AML-193 (cell line): ENCODE measurements at regions not wholly inside any gene's neighbourhood (a gene's known extent, or its start where the extent isn't known, plus 50 kb on each side); places are given as distances from the start of the nearest gene placed in this dataset.

ENCODE experiments used
- DNase-seq, 2 experiments: peaks; one replicate each; lab custom pipeline; 2025; lab: John Stamatoyannopoulos, UW

DNA sequence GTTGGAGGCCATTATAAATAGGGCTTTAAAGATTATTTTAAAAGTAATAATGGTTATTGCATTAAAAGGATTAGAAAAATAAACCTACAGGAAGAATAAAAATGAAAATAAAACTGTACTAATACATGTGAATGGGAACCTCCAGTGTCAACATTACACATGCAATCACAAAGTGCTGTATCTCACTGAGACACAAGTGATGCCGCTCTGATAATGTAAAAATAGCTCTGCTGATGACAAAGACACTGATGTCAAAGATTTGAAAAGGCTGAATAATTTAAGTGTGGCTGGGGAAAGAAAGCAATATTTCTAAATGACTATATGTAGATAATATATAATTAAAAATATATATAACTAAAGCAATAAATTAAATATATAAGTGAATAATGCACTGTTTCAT, 129.1 kb upstream of the RAP2B start:
- DNase-seq = no peak

DNA sequence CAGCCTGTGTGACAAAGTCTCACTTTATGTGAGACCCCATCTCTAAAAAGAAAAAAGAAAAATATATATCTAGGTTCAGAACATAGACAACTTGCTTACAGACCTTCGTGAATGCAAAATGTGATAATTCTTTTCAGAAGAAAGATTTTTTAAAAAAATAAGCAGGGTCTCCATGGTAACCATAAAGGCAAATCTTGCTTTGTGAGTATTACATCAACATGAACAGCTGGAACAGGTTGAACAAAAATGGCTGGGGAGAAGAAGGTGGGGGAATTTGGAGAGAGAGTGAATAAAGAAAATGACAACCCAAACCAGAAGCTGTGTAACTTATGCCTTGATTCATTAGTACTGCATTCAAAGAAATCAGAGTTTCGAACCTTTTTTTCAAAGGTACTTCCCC, 125.2 kb upstream of the RAP2B start:
- DNase-seq = no peak

DNA sequence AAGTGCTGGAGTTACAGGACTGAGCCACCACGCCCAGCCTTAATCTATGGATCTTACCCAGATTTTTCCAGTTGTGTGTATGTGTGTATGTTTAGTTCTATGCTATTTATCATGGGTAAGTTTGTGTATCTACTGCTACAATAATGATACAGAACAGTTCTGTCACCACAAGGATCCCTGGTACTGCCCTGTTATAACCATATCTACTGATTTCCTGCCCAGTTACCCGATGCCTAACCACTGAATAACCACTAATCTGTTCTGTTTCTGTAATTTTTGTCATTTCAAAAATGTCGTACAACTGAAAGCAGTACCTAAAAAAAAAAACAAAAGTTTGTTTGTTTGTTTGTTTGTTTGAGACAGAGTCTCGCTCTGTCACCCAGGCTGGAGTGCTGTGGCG, 123.7 kb upstream of the RAP2B start:
- DNase-seq = no peak

DNA sequence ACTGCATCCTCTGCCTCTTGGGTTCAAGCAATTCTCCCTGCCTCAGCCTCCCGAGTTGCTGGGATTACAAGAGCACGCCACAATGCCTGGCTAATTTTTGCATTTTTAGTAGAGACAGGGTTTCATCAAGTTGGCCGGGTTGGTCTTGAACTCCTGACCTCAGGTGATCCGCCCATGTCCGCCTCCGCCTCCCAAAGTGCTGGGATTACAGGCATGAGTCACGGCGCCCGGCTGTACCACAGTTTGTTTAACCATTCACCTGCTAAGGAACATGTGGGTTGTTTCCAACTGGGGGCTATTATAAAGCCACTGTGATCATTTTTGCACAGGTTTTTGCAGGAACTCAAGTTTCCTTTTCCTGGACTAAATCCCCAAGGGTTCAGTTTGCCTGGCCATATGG, 123.2 kb upstream of the RAP2B start:
- no peak for DNase-seq

DNA sequence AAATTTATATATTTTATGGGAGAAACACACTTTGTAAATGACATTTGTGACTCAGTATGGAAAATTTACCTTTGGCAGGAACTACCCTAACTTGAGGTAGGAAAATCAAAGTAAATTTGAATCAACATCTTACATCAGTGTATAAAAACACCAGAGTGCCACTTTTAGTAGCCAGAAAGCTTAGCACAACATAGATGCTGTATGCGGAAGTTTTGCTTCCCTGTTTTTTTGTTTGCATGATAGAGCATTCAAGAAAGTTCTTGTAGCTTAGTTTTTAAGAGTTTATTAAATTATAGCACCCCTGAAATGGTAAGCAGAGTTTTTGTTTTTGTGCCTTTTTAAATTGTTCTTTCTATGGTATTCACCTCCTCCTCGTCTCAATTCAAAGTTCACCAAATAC, 120.8 kb upstream of the RAP2B start:
- no peak for DNase-seq

DNA sequence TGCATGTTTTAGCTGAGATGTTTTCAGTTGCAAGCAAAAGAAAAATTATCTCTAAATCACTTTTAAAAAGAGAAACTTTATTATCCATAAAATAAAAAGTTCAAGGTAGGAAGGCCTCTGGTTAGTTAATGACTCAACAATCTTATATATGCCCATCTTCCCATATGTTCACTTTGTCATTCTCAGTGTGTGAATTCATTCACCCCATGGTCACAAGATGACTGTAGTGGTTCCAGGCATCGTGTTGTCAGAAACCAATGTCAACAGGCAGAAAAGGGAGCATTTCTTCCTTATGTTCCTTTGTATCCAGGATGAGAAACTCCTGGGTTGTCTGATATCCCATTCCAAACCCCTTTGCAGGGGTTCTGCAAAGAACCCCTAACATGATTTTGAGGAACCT, 119.9 kb upstream of the RAP2B start:
- no peak for DNase-seq

DNA sequence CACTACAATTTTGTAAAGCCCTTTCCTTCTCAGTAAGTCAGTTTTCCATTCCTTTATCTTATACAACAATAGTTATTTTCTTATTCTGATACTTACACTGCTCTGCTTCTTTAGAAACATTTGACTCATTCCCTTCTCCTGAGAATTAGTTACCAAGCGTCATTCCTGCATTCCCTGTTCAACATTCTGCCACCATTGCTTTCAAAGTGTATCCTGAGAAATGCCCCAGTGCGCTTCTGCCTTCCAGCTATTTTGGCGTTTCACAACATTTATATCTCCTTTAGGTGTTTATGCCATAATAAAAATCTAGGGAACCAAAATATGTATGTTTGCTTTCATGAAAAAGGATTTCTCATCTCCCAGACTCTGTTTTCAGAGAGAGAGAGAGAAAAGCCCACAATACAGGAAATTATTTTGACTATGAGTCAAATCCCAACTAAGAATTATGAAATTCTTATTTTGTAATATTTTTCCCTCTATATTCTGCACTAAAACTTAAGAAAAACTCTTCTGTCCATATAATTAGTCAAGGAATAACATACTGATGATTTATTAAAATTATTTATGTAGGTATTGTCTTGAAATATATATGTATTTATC, 118.2 kb upstream of the RAP2B start:
- peak; percentile 35 to 48 for DNase-seq

DNA sequence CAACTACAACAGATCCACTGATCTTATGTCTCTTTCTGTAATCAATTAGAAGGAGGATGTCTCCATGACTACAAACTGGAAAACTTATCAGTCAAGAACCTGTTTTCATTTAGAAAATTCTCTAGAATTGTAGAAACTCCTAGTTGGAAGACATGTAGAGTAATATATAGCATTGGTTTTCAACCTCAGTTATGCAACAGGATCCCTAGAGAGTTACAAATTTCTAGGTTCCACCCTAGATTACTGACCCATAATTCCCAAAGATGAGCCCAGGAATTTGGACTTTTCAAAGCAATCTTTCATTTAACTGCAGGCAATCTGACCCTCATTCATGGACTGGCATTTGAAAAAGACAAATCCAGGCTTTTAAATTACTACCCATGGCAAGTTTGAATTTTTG, 116.9 kb upstream of the RAP2B start:
- DNase-seq = no peak

DNA sequence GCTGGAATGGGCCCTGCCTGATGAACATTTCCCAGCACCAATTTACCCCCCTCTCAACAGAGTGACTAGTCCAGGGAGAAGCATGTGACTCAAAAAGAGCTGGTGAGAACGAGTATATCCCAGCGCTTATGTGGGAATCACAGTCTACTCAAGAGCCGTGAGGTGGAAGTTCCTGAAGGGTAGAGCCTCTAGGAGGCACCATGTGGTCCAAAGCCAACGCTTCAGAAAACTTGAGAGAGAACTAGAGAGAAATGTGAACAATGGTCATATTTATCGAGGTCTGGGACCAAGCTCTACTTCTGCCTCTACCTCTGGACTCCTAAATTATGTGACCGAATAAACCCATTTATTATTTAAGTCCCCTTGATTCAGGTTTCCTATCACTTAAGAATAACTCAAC, 111.0 kb upstream of the RAP2B start:
- DNase-seq = no peak

DNA sequence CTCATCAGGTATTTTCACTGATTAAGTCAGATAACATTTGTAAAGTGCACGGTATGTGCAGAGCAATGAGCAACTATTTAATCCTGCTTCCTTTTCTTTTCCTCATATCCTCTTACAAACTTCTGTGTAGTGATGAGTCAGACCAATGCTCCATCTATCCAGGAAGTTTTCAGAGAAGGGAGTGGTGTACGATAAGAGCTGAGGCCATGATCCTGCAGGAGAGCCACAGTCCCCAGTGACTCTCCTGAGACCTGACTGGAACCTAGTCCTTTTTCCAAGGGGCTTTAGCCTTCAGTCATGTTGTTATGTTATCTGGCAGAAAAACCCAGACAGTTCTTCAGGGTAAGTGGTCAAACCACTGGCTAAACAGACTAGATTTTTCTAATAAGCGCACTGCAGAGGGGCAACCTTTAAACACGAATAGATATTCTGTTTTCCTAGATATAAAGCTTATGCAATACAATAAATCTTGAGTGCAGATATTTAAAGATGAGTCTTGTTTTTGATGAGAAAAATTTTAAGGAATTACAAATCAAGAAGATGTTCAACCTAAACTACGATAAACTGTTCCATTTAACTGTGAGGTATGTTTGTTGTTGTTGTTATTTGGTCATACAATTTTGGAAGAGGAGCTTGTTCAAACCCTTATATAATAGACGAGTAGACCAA, 110.5 kb upstream of the RAP2B start:
- no peak for DNase-seq

DNA sequence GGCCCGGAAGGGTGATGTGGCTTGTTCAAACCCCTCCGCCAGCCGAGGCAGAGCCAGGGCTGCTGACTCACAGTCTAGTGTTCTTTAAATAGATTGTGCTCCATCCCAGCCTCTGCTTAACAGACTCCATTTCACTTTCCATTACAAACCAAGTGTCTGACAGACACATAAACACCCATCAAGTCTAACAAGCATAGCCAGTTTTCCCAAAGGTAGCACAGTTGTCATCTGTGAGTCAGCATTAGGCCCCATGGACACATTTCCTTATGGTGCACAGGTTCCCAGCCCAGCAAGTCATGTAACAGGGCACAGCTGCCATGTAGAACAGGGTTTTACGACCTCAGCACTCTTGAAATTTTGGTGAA, 109.9 kb upstream of the RAP2B start:
- DNase-seq = no peak

DNA sequence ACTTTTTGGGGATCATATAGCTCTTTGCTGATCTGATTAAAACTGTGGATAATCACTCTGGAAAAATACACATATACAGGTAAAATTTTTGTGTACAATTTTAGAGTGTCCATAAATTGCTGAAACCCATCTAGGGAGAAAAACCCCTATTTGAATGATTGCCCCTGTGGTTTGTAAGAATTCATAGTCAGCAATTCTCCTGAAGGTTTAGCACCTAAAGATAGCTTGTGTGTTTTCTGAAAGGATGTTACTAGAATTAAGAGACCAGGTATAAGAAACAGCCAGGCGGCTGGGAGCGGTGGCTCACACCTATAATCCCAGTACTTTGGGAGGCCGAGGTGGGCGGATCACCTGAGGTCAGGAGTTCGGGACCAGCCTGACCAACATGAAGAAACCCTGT, 106.8 kb upstream of the RAP2B start:
- DNase-seq = no peak

DNA sequence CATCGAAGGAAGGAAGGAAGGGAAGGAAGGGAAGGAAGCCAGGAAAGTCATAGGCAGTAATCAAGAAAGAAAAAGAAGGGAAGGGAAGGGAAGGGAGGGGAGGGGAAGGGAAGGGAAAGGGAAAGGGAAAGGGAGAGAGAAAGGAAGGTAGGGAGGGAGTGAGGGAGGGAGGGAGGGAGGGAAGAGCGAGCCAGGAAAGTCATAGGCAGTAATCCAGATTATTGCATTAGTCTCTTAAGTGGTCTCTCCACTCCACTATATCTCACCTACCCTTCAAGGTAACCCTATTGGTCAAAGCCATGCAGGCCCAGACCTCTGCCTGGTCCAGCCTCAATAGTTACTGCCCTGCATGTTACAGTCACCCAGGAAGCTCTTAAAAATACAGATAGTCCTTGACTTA, 106.2 kb upstream of the RAP2B start:
- DNase-seq = no peak

DNA sequence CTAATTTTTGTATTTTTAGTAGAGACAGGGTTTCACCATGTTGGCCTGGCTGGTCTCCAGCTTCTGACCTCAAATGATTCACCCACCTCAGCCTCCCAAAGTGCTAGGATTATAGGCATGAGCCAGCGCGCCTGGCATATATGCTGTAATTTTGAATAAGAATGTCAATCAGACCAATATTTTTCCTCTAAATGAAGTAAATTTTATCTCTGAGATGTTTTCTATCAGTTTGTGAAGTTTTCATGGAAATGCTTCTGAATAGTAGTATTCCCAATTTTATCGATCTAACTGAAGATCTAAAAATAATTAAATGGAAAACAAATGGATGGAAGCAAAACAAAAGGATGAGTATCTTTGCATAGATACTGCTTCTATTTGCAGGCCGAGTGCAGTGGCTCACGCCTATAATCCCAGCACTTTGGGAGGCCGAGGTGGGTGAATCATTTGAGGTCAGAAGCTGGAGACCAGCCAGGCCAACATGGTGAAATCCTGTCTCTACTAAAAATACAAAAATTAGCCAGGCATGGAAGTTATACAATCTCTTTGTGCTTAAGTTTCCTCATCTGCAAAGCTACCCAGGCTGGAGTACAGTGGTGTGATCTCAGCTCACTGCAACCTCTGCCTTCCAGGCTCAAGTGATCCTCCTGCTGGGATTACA, 103.9 kb upstream of the RAP2B start:
- peak; percentile 67 to 68 for DNase-seq

DNA sequence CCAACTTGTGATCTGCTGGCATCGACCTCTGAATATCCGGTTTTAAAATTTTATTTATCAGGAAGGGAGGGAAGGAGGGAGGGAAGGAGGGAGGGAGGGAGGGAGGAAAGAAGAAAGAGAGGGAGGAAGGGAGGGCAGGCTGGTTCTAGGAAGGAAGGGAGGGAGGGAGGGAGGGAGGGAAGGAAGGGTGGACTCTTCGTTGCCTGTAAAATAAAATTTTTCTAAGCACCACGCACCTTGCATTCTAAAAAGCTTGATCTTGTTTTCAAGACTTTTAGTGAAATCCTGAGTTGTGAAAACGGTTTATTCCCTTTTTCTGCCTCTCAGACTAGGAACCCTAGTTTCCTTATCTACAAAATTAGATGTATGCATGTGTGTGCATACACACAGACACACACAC, 101.7 kb upstream of the RAP2B start:
- no peak for DNase-seq

DNA sequence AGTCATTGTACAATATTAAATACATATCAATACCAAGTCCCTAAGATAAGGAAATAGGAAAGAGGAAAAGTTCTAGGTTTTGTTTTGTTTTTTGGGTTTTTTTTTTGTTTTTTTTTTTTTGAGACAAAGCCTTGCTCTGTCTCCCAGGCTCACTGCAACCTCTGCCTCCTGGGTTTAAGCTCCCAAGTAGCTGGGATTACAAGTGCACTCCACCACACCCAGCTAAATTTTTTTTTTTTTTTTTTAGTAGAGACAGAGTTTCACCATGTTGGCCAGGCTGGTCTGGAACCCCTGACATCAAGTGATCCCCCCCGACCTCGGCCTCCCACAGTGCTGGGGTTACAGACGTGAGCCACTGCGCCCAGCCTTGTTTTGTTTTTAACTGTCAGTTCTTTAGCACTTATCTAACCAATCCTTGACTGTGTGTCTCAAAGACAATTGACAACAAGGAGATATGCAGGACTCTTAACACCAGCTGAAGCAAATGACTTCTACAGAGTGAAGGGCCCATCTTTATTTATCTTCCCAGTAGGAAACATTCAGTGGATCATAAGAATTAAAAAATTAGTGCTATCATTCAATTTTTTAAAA, 100.0 kb upstream of the RAP2B start:
- DNase-seq = no peak

DNA sequence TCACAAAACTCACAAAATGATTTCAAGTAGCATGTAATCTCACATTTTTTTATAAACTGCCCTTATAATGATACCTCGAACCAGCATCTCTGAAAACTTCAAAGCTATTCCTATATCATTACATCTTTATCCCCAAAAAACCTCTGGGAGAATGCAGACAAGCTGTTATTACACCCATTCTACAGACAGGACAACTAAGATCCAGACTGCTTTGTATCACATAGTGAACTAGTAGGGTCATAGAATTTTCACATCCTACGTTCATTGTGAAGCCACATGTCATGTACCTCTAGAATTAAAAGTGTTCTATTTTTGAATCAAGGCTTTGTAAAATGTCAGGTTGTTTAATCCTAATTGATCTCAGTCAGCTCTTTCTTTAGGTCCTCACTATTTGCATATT, 98.7 kb upstream of the RAP2B start:
- no peak for DNase-seq

DNA sequence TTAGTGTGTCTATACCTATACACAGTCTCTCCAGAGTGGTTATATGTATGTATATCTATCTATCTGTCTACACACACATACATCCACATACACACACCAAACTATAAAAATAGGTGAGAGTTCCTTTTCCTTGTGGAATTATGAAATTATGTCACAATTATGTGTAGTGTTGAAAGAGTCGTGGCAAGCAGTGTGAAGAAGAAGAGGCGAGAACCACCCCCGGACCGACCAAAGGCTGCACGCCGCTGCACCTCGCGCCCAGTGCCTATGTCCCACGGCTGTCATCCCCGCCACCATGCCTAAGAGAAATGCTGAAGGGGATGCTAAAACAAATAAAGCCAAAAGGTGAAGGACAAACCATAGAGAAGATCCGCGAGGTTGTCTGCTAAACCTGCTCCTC, 95.0 kb upstream of the RAP2B start:
- DNase-seq = no peak

DNA sequence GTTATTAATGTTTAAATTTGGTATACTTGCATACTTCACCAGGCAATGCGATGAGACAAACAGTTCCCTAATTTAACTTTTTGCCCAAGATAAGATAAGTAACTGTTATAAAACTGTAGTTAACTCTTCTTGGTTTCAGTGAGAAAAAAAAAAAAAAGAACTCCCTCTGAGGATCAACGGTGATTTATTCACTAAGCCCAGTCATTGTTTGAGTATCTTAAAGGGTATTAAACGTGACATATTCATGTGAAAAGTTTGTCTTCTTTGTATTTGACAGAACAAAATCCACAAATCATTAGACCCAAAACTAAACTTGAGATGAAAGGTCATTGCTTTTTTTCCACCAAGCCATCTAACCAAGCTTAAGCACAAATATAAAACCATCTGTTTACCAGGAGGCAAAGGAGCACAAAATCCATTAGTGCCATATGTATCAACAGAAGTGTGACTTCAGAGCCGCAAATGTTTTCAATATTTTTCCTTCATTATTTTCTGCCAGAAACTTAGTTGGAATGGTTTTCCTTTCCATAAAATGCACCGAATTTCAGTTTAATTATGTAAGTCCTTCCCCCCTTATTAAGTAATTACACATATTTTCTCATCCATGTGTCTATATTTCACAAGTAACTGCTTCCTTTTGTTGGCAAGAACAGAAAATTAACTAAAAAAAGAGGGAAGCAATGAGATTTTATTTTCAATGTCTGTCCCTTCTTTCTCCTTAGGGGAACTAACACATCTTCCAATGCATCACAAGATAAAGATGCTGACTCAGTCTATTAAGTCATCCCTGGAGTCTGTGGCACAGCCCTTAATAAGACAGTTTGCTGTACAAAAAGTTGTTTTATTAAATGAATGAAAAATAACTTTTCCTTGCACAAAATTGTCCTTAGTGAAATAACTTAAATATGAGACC, 92.2 kb upstream of the RAP2B start:
- peak; percentile 91 to 94 for DNase-seq

DNA sequence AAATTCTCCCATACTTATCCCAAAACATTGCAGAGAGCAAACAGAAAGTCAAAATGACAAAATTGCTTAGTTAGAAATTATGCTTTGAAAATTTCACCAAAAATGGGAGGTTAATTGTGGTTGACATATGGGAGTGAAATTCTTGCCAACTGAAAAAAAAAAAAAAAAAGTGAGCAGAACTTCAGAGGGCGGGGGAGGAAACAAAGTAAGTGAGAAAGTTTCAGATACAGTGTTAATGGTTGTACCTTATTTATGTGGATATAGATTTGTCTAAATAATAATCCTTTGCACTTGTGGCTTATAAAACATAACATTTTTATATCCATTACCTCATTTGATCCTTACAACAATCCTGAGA, 91.5 kb upstream of the RAP2B start:
- DNase-seq = peak in 1 of 2 experiments; percentile 49

DNA sequence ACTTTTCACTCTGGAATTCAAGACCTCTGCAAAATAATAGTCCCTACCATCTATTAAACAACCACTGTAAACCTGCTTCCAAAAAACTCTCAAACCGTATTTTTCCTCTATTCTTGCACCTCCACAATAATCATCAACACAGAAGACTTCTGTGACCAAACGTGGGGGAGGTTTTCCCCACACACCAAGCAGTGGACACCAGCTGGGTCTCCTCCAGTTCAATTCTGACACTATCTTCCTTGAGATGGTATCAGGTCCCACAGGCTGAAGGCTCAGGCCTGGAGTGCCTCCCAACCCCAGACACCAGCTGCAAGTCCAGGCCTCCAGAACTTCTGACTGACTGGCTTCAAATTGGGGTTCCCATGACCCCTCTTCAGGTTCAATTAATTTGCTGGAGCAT, 89.6 kb upstream of the RAP2B start:
- DNase-seq = no peak

DNA sequence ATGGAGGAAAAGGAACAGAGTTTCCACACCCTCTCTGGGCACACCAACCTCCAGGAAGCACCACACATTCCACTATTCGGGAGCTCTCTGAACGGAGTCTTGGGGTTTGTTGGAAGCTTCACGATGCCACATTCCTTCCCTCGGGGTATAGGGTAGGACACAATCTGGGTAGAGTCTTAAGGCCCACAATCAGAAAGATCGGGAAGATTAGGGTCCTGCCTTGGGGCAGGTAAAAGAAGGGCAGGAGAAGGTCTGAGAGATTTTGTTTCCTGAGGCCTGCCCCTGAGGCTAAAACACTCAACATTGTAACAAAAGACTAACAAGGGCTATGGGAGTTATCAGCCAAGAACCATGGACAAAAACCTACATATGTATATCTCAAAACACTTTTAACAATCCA, 89.2 kb upstream of the RAP2B start:
- DNase-seq = no peak

DNA sequence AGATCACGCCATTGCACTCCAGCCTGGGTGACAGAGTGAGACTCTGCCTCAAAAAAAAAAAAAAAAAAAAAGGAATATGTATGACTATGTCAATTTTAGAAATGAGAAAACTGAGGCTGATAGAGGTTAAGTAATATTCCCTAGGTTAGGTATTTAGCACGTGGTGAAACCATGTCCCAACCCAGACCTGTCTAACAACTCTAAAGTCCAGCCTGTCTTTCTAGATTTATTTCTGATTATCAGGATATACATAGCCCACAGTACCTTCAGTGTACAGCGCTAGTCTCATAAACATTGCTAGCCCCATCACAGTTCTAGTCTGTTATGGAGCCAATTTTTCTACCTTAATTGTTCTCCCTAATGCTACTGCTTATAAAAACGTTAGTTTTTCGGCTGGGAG, 88.4 kb upstream of the RAP2B start:
- no peak for DNase-seq
